ENCODE measurements at regions not wholly inside any gene's neighbourhood (a gene's known extent, or its start where the extent isn't known, plus 50 kb on each side); places are given as distances from the start of the nearest gene placed in this dataset.

DNA sequence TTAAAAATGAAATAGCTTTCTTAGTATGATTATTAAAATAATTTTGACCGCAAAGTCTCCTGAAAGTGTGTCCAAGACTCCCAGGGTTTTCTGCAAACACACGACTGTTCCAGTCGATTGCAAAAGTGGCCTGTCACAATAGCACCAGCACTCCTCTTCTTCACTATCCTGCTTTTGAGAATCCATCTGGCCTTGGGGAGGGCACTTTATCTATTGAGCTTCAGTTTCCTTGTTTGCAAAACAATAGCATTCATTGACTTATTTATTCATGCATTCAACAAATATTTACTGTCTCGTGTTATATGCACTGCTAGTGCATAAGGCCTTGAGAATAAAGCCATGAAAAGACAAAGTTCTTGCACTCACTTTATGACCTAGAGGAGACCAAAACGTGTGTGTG is 96.2 kb upstream of the NTM start:
- Histone ChIP-seq H3K4me1 (ENCODE audit: insufficient read depth, low read length) (no peaks in the 10 kb centered on the region), H3K4me3 (ENCODE audit: low read depth in 1 of 2, low read length in 2 of 2) (no peak overlapping the region), H2AFZ (ENCODE audit: low read depth, low read length) (no peak overlapping the region), H3K9ac (ENCODE audit: low read depth, low read length) (no peak overlapping the region), H3K79me2 (ENCODE audit: insufficient read depth, low read length) (no peaks in the 10 kb centered on the region), H3K27me3 (ENCODE audit: insufficient read depth, low read length, poor library complexity) (no peaks in the 10 kb centered on the region), H3K27ac (ENCODE audit: low read length) (no peak overlapping the region), H3K9me3 (ENCODE audit: insufficient read depth, low read length, severe bottlenecking) (no peaks in the 10 kb centered on the region), H4K20me1 (ENCODE audit: insufficient read depth, low read length) (no peaks in the 10 kb centered on the region), H3K36me3 (ENCODE audit: insufficient read depth, low read length) (no peaks in the 10 kb centered on the region), H3K4me2 (ENCODE audit: insufficient read depth, low read length) (no peak overlapping the region)
- ATAC-seq (ENCODE audit: insufficient read depth, low read depth) (no peak), DNase-seq (no peak)
- TF ChIP-seq, protein P1, sequence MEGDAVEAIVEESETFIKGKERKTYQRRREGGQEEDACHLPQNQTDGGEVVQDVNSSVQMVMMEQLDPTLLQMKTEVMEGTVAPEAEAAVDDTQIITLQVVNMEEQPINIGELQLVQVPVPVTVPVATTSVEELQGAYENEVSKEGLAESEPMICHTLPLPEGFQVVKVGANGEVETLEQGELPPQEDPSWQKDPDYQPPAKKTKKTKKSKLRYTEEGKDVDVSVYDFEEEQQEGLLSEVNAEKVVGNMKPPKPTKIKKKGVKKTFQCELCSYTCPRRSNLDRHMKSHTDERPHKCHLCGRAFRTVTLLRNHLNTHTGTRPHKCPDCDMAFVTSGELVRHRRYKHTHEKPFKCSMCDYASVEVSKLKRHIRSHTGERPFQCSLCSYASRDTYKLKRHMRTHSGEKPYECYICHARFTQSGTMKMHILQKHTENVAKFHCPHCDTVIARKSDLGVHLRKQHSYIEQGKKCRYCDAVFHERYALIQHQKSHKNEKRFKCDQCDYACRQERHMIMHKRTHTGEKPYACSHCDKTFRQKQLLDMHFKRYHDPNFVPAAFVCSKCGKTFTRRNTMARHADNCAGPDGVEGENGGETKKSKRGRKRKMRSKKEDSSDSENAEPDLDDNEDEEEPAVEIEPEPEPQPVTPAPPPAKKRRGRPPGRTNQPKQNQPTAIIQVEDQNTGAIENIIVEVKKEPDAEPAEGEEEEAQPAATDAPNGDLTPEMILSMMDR (IDR thresholded peaks at IDR 0.05; ENCODE audit: borderline replicate concordance, extremely low read depth, low read length, poor library complexity, severe bottlenecking) = no peak
- TF ChIP-seq EZH2 (IDR thresholded peaks at IDR 0.05; ENCODE audit: borderline replicate concordance, low read depth, low read length, severe bottlenecking) = no peak

DNA sequence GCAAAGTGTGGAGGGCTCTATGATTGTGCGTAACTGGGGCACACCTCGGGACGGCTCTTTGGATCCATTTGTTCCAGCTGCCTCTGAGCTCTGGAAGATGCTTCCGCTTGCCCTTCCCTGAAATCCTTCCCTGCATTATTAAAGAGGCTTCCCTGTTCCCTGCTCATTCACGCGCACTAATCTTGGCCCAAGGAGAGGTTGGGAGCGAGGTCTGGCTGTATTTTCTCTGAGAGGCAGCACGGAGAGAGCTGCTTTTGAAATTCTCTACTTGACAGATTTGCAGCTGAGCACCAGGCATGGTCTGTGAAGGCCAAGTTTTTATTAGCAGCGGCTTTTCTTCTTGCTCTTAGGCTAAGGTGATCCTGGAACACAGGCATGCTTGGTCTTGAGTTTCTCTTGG is 94.8 kb upstream of the NTM start:
- Histone ChIP-seq H3K36me3 (ENCODE audit: insufficient read depth, low read length) (no peaks in the 10 kb centered on the region), H4K20me1 (ENCODE audit: insufficient read depth, low read length) (no peaks in the 10 kb centered on the region), H3K4me1 (ENCODE audit: insufficient read depth, low read length) (no peaks in the 10 kb centered on the region), H3K4me3 (ENCODE audit: low read depth in 1 of 2, low read length in 2 of 2) (no peak overlapping the region), H3K9ac (ENCODE audit: low read depth, low read length) (no peak overlapping the region), H3K27me3 (ENCODE audit: insufficient read depth, low read length, poor library complexity) (no peaks in the 10 kb centered on the region), H3K9me3 (ENCODE audit: insufficient read depth, low read length, severe bottlenecking) (no peaks in the 10 kb centered on the region), H2AFZ (ENCODE audit: low read depth, low read length) (no peak overlapping the region), H3K79me2 (ENCODE audit: insufficient read depth, low read length) (no peaks in the 10 kb centered on the region), H3K27ac (ENCODE audit: low read length) (no peak overlapping the region), H3K4me2 (ENCODE audit: insufficient read depth, low read length) (no peak overlapping the region)
- DNase-seq (no peak), ATAC-seq (ENCODE audit: insufficient read depth, low read depth) (no peak)
- no peak for TF ChIP-seq EZH2 (IDR thresholded peaks at IDR 0.05; ENCODE audit: borderline replicate concordance, low read depth, low read length, severe bottlenecking)
- TF ChIP-seq, protein P1 (IDR thresholded peaks at IDR 0.05; ENCODE audit: borderline replicate concordance, extremely low read depth, low read length, poor library complexity, severe bottlenecking) = no peak

DNA sequence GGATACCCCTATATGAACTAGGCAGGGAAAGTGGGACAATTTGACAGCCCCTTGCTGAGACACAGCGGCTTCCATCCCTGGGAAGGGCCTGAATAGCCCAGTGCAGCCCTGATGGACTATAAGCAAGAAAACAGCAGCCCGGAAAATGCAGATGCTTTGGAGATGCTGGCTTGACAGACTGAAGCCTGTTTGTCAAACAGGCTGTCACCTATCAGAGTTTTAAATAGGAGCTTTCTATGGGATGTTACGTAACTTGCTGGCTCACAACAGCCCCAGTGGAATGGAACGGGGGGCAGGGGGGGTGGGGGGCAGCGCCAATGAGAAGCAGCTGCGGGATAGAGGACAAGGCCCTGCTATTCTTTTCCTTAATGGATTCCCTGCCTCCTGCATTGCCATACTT is 91.9 kb upstream of the NTM start:
- DNase-seq (no peak), ATAC-seq (ENCODE audit: insufficient read depth, low read depth) (no peak)
- Histone ChIP-seq H4K20me1 (ENCODE audit: insufficient read depth, low read length) (no peaks in the 10 kb centered on the region), H2AFZ (ENCODE audit: low read depth, low read length) (no peak overlapping the region), H3K27ac (ENCODE audit: low read length) (no peak overlapping the region), H3K79me2 (ENCODE audit: insufficient read depth, low read length) (no peaks in the 10 kb centered on the region), H3K36me3 (ENCODE audit: insufficient read depth, low read length) (no peaks in the 10 kb centered on the region), H3K4me1 (ENCODE audit: insufficient read depth, low read length) (no peaks in the 10 kb centered on the region), H3K9ac (ENCODE audit: low read depth, low read length) (no peak overlapping the region), H3K4me3 (ENCODE audit: low read depth in 1 of 2, low read length in 2 of 2) (no peak overlapping the region), H3K9me3 (ENCODE audit: insufficient read depth, low read length, severe bottlenecking) (no peaks in the 10 kb centered on the region), H3K27me3 (ENCODE audit: insufficient read depth, low read length, poor library complexity) (no peaks in the 10 kb centered on the region), H3K4me2 (ENCODE audit: insufficient read depth, low read length) (no peak overlapping the region)
- TF ChIP-seq, protein P1 (IDR thresholded peaks at IDR 0.05; ENCODE audit: borderline replicate concordance, extremely low read depth, low read length, poor library complexity, severe bottlenecking) = no peak
- no peak for TF ChIP-seq EZH2 (IDR thresholded peaks at IDR 0.05; ENCODE audit: borderline replicate concordance, low read depth, low read length, severe bottlenecking)
